Endothelial cell of umbilical vein (primary cell): ENCODE measurements at regions not wholly inside any gene's neighbourhood (a gene's known extent, or its start where the extent isn't known, plus 50 kb on each side); places are given as distances from the start of the nearest gene placed in this dataset.

ENCODE experiments used
- BruUV-seq: library from RNA; stranded (reverse); fragments of 400-500 nt; replicated peaks from 2 replicates; lab custom pipeline; 2021; lab: Mats Ljungman, UMichigan
- CTCF ChIA-PET: fragments of 300-600, 350-600 bp; sonication (Branson Sonifier 250); formaldehyde crosslinking; loops from one replicate; lab custom pipeline; 2021; ENCODE audit warnings: antibody characterized with exemption, inconsistent platforms; lab: Charles Lee
- POLR2A ChIA-PET: fragments of 300-600, 350-600 bp; sonication (Branson Sonifier 250); formaldehyde crosslinking; loops from one replicate; lab custom pipeline; 2021; ENCODE audit warnings: antibody characterized with exemption, inconsistent platforms; lab: Charles Lee
- DNase-seq: peaks from one replicate; pipeline ENCODE4 v3.0.0-alpha.2; 2011; ENCODE audit warnings: low read depth, low spot score
- FAIRE-seq: peaks from 2 replicates; lab custom pipeline; 2011; peaks lifted over from hg19 to GRCh38; lab: Jason Lieb, UNC
- H2AFZ ChIP-seq: 2 replicates; pipeline ENCODE4 v1.6.0; 2012; ENCODE audit warnings: low read depth, low read length, control low read depth, inconsistent platforms
- H3K27ac ChIP-seq: 2 replicates; pipeline ENCODE4 v1.5.1; 2011; ENCODE audit warnings: low read depth, mild to moderate bottlenecking, control low read depth, low read length, moderate library complexity; ENCODE audit not compliant: insufficient read depth
- H3K27me3 ChIP-seq, 2 experiments: 2 replicates each; pipeline versions ENCODE4 v1.6.0 to v1.6.1; 2011; ENCODE audit warnings: low read length in 2 of 2, mixed read lengths in 1 of 2; ENCODE audit not compliant: control insufficient read depth in 2 of 2, insufficient read depth in 2 of 2
- H3K36me3 ChIP-seq, 2 experiments: 2 replicates in 1 of 2; 3 replicates in 1 of 2; pipeline ENCODE4 v1.5.1; 2011; ENCODE audit warnings: low read length in 2 of 2, mild to moderate bottlenecking in 1 of 2, moderate library complexity in 1 of 2; ENCODE audit not compliant: control insufficient read depth in 2 of 2, insufficient read depth in 2 of 2; ENCODE audit errors: extremely low read depth in 1 of 2
- H3K4me1 ChIP-seq: 3 replicates; pipeline ENCODE4 v1.5.1; 2011; ENCODE audit warnings: mild to moderate bottlenecking, low read length; ENCODE audit not compliant: control insufficient read depth, insufficient read depth; ENCODE audit errors: extremely low read depth
- H3K4me2 ChIP-seq: 2 replicates; pipeline ENCODE4 v1.6.1; 2011; ENCODE audit warnings: low read length, control low read depth, mixed read lengths; ENCODE audit not compliant: insufficient read depth
- H3K4me3 ChIP-seq, 3 experiments: fragments of 200-600 bp in 1 of 3; sonication (generic), shearing (Covaris generic) in 1 of 3; replicated peaks in 1 of 3; 2 replicates each; pipeline ENCODE4 v1.5.1; 2011 to 2016; ENCODE audit warnings: control low read depth in 3 of 3, low read length in 3 of 3, mild to moderate bottlenecking in 2 of 3, inconsistent platforms in 1 of 3, low read depth in 1 of 3, moderate library complexity in 1 of 3; ENCODE audit not compliant: insufficient read depth in 1 of 3
- H3K79me2 ChIP-seq: 2 replicates; pipeline ENCODE4 v1.6.0; 2012; ENCODE audit warnings: low read length, inconsistent platforms; ENCODE audit not compliant: control insufficient read depth, insufficient read depth
- H3K9ac ChIP-seq: replicated peaks from 2 replicates; pipeline ENCODE3; 2011; ENCODE audit warnings: low read length, control low read depth; ENCODE audit not compliant: insufficient read depth; ENCODE audit errors: extremely low read depth
- H3K9me1 ChIP-seq: replicated peaks from 3 replicates; pipeline ENCODE4 v1.6.0; 2011; ENCODE audit warnings: mild to moderate bottlenecking, low read length; ENCODE audit not compliant: control insufficient read depth, insufficient read depth; ENCODE audit errors: extremely low read depth
- H3K9me3 ChIP-seq: replicated peaks from 2 replicates; pipeline ENCODE4 v1.5.1; 2012; ENCODE audit warnings: low read length, inconsistent platforms; ENCODE audit not compliant: control insufficient read depth, insufficient read depth
- H4K20me1 ChIP-seq: replicated peaks from 2 replicates; pipeline ENCODE3; 2011; ENCODE audit warnings: mild to moderate bottlenecking, low read length; ENCODE audit not compliant: control insufficient read depth, insufficient read depth; ENCODE audit errors: extremely low read depth
- CTCF ChIP-seq, 2 donors: IDR thresholded peaks; 1 replicate in 1 of 2; 2 replicates in 1 of 2; pipeline ENCODE4 v1.5.1; 2011; ENCODE audit warnings: low read length in 2 of 2, mild to moderate bottlenecking in 2 of 2, moderate library complexity in 2 of 2, control low read depth in 1 of 2, inconsistent platforms in 1 of 2, low read depth in 1 of 2; ENCODE audit not compliant: insufficient read depth in 1 of 2; ENCODE audit errors: extremely low read depth in 1 of 2
- EZH2 ChIP-seq: IDR thresholded peaks from 2 replicates; pipeline ENCODE4 v1.6.1; 2012; ENCODE audit warnings: borderline replicate concordance, low read depth, mild to moderate bottlenecking, moderate library complexity, low read length, inconsistent platforms; ENCODE audit not compliant: severe bottlenecking
- FOS ChIP-seq: IDR thresholded peaks from 2 replicates; pipeline ENCODE4 v1.6.1; 2011; ENCODE audit warnings: mild to moderate bottlenecking, low read length, moderate library complexity, borderline replicate concordance; ENCODE audit not compliant: insufficient read depth
- GATA2 ChIP-seq: IDR thresholded peaks from 2 replicates; pipeline ENCODE4 v1.7.0; 2011; ENCODE audit warnings: low read depth, mild to moderate bottlenecking, moderate library complexity, mixed read lengths, low read length; ENCODE audit not compliant: insufficient read length, insufficient read depth
- JUN ChIP-seq: IDR thresholded peaks from 2 replicates; pipeline ENCODE4 v1.6.1; 2011; ENCODE audit warnings: borderline replicate concordance, low read depth; ENCODE audit not compliant: insufficient read length, insufficient read depth
- MAX ChIP-seq: IDR thresholded peaks from 2 replicates; pipeline ENCODE4 v1.6.1; 2011; ENCODE audit not compliant: insufficient read depth, insufficient read length
- MYC ChIP-seq: IDR thresholded peaks from one replicate; pipeline ENCODE4 v1.6.1; 2011; ENCODE audit warnings: mild to moderate bottlenecking, low read depth, low read length
- POLR2A ChIP-seq: IDR thresholded peaks from 2 replicates; pipeline ENCODE4 v1.6.1; 2012; ENCODE audit warnings: low read depth, mild to moderate bottlenecking, control low read depth, low read length
- POLR2AphosphoS5 ChIP-seq: IDR thresholded peaks from 2 replicates; pipeline ENCODE4 v1.6.1; 2012; ENCODE audit warnings: low read depth, mild to moderate bottlenecking, control low read depth, low read length, moderate library complexity; ENCODE audit not compliant: insufficient read depth
- dilution Hi-C: fragments of 300-500 bp; cut with MboI; formaldehyde crosslinking; loops from one replicate; pipeline ENCODE4 v1.15.0; 2019; ENCODE audit warnings: low sequenced_read_pairs; ENCODE audit not compliant: extremely low pct_ligation_motif_present
- intact Hi-C: fragments of 100-400 bp; cut with micrococcal nuclease; formaldehyde crosslinking; loops from one replicate; pipeline ENCODE4 v1.10.0; 2022

- intact Hi-C loops (no loop called here), dilution Hi-C loops (no loop called here)
- ChIA-PET CTCF (no interaction called here), POLR2A (no interaction called here)
- no peak overlapping the region for H3K27ac ChIP-seq
- FAIRE-seq: no peak
- H3K4me1 ChIP-seq: no peaks in the 10 kb centered on the region
- no peaks in the 10 kb centered on the region for H3K79me2 ChIP-seq
- no TSS peak for BruUV-seq
- no peaks in the 10 kb centered on the region for H3K36me3 ChIP-seq
- H4K20me1 ChIP-seq: no peaks in the 10 kb centered on the region
- TF ChIP-seq MAX (no peak), POLR2A (no peak)
- no peak overlapping the region for H2AFZ ChIP-seq
- no peak overlapping the region for H3K9ac ChIP-seq
- no peak overlapping the region for H3K4me2 ChIP-seq
- no peaks in the 10 kb centered on the region for H3K9me1 ChIP-seq
- H3K27me3 ChIP-seq: no peaks in the 10 kb centered on the region
- no peak for DNase-seq
- no peaks in the 10 kb centered on the region for H3K9me3 ChIP-seq
- H3K4me3 ChIP-seq: no peak overlapping the region
These were observed 790.1 kb downstream of the PLOD2 start for GRCh38 chr3:145370870-145371269.

GRCh38 chr3:145377301-145377700, 783.7 kb downstream of the PLOD2 start:
- Histone ChIP-seq H3K4me1 (no peaks in the 10 kb centered on the region), H3K4me2 (no peak overlapping the region), H3K27ac (no peak overlapping the region), H3K36me3 (no peaks in the 10 kb centered on the region), H3K27me3 (no peaks in the 10 kb centered on the region), H3K9ac (no peak overlapping the region), H3K9me1 (no peaks in the 10 kb centered on the region), H3K9me3 (no peaks in the 10 kb centered on the region), H3K4me3 (no peak overlapping the region), H4K20me1 (no peaks in the 10 kb centered on the region), H3K79me2 (no peaks in the 10 kb centered on the region), H2AFZ (no peak overlapping the region)
- DNase-seq (no peak), FAIRE-seq (no peak)
- CTCF ChIA-PET: no interaction called here
- intact Hi-C loops (no loop called here), dilution Hi-C loops (no loop called here)
- BruUV-seq: no TSS peak
- no peak for TF ChIP-seq EZH2
- TF ChIP-seq FOS: no peak
- TF ChIP-seq JUN: no peak
- TF ChIP-seq POLR2A: no peak
- TF ChIP-seq MYC: no peak
- no peak for TF ChIP-seq MAX
- no peak for TF ChIP-seq CTCF (IDR thresholded peaks at IDR 0.05; ENCODE audit: extremely low read depth in 1 of 2, insufficient read depth in 1 of 2, low read depth in 1 of 2, low read length in 2 of 2)
- no peak for TF ChIP-seq POLR2AphosphoS5
- no peak for TF ChIP-seq GATA2
- POLR2A ChIA-PET: no interaction called here
